ENCODE measurements at regions not wholly inside any gene's neighbourhood (a gene's known extent, or its start where the extent isn't known, plus 50 kb on each side); places are given as distances from the start of the nearest gene placed in this dataset.
A peak's percentile ranks its signal among the peaks of the same experiment; 100 is the strongest.
"Not testable (repeated sequence)": the region's sequence is repeated elsewhere in the genome, so short reads cannot be mapped to it uniquely, and the experiment has no call there.

GRCh38 chr17:45579529-45580495 is 89.3 kb upstream of the PLEKHM1 start:
- Histone ChIP-seq H3K4me3 (no peak overlapping the region), H3K9me3 (no peaks in the 10 kb centered on the region), H3K4me1 (peaks cover 8% of the 10 kb centered on the region), H3K36me3 (replicated peaks) (peaks cover 17% of the 10 kb centered on the region), H3K27me3 (ENCODE audit: low read depth) (no peaks in the 10 kb centered on the region)
- DNase-seq (ENCODE audit: low spot score in 2 of 2), result no peak
- in situ Hi-C loops (cut with MboI; ENCODE audit: low sequenced_read_pairs), result loop anchor here (25.0 kb wide), 1 partner anchor 682 kb away; no protein-coding TSS in a partner anchor

- Histone ChIP-seq H3K9me3 (no peaks in the 10 kb centered on the region), H3K27me3 (ENCODE audit: low read depth) (no peaks in the 10 kb centered on the region), H3K36me3 (replicated peaks) (peaks cover 17% of the 10 kb centered on the region), H3K4me1 (peaks cover 8% of the 10 kb centered on the region), H3K4me3 (no peak overlapping the region)
- in situ Hi-C loops (cut with MboI; ENCODE audit: low sequenced_read_pairs), result loop anchor here (25.0 kb wide), 1 partner anchor 681 kb away; no protein-coding TSS in a partner anchor
- DNase-seq (ENCODE audit: low spot score in 2 of 2), result no peak
Measured at GRCh38 chr17:45580924-45581323, 90.4 kb upstream of the PLEKHM1 start.

GRCh38 chr17:45581860-45582259 is 91.3 kb upstream of the PLEKHM1 start:
- DNase-seq (ENCODE audit: low spot score in 2 of 2), result no peak
- peaks cover 8% of the 10 kb centered on the region for H3K4me1 ChIP-seq
- no peaks in the 10 kb centered on the region for H3K27me3 ChIP-seq (ENCODE audit: low read depth)
- H3K9me3 ChIP-seq, result no peaks in the 10 kb centered on the region
- in situ Hi-C loops (cut with MboI; ENCODE audit: low sequenced_read_pairs), result loop anchor here (25.0 kb wide), 1 partner anchor 680 kb away; no protein-coding TSS in a partner anchor
- peaks cover 17% of the 10 kb centered on the region for H3K36me3 ChIP-seq (replicated peaks)
- H3K4me3 ChIP-seq, result no peak overlapping the region

- H3K4me3 ChIP-seq, result peak overlapping the region; percentile 58
- H3K9me3 ChIP-seq, result no peaks in the 10 kb centered on the region
- H3K27me3 ChIP-seq (ENCODE audit: low read depth), result no peaks in the 10 kb centered on the region
- H3K4me1 ChIP-seq, result peaks cover 8% of the 10 kb centered on the region
- peaks cover 17% of the 10 kb centered on the region for H3K36me3 ChIP-seq (replicated peaks)
- DNase-seq (ENCODE audit: low spot score in 2 of 2), result peak; percentile 75 to 77
- in situ Hi-C loops (cut with MboI; ENCODE audit: low sequenced_read_pairs), result loop anchor here (25.0 kb wide), 1 partner anchor 678 kb away; no protein-coding TSS in a partner anchor
Measured at GRCh38 chr17:45584092-45585036, 93.8 kb upstream of the PLEKHM1 start.

- H3K9me3 ChIP-seq; H3K4me1 ChIP-seq; H3K27me3 ChIP-seq (ENCODE audit: low read depth): not testable (repeated sequence)
- Histone ChIP-seq H3K36me3 (replicated peaks) (peaks cover 17% of the 10 kb centered on the region), H3K4me3 (peak overlapping the region; percentile 58)
- DNase-seq (ENCODE audit: low spot score in 2 of 2), result peak; percentile 65 to 92
- in situ Hi-C loops (cut with MboI; ENCODE audit: low sequenced_read_pairs), result loop anchor here (25.0 kb wide), 1 partner anchor 677 kb away; no protein-coding TSS in a partner anchor
Measured at GRCh38 chr17:45585037-45585733, 94.7 kb upstream of the PLEKHM1 start.

GRCh38 chr17:45585794-45586650 is 95.5 kb upstream of the PLEKHM1 start:
- peak in 1 of 2 experiments; percentile 53 for DNase-seq (ENCODE audit: low spot score in 2 of 2)
- H3K4me3 ChIP-seq, result peak overlapping the region; percentile 58
- H3K4me1 ChIP-seq; H3K9me3 ChIP-seq; H3K27me3 ChIP-seq (ENCODE audit: low read depth): not testable (repeated sequence)
- peaks cover 17% of the 10 kb centered on the region for H3K36me3 ChIP-seq (replicated peaks)
- in situ Hi-C loops (cut with MboI; ENCODE audit: low sequenced_read_pairs), result loop anchor here (25.0 kb wide), 1 partner anchor 676 kb away; no protein-coding TSS in a partner anchor

GRCh38 chr17:45586651-45586934 is 96.1 kb upstream of the PLEKHM1 start:
- in situ Hi-C loops (cut with MboI; ENCODE audit: low sequenced_read_pairs), result loop anchor here (25.0 kb wide), 1 partner anchor 676 kb away; no protein-coding TSS in a partner anchor
- not testable (repeated sequence) for H3K4me3 ChIP-seq; DNase-seq (ENCODE audit: low spot score in 2 of 2); H3K27me3 ChIP-seq (ENCODE audit: low read depth); H3K4me1 ChIP-seq; H3K9me3 ChIP-seq
- H3K36me3 ChIP-seq (replicated peaks), result peaks cover 13% of the 10 kb centered on the region

- not testable (repeated sequence) for H3K36me3 ChIP-seq (replicated peaks); H3K27me3 ChIP-seq (ENCODE audit: low read depth); H3K4me3 ChIP-seq; H3K9me3 ChIP-seq; H3K4me1 ChIP-seq
- peak; percentile 59 to 85 for DNase-seq (ENCODE audit: low spot score in 2 of 2)
- in situ Hi-C loops (cut with MboI; ENCODE audit: low sequenced_read_pairs), result loop anchor here (25.0 kb wide), 1 partner anchor 670 kb away; no protein-coding TSS in a partner anchor
Measured at GRCh38 chr17:45592433-45592923, 102.0 kb upstream of the PLEKHM1 start.

- not testable (repeated sequence) for H3K27me3 ChIP-seq (ENCODE audit: low read depth); DNase-seq (ENCODE audit: low spot score in 2 of 2); H3K9me3 ChIP-seq; H3K36me3 ChIP-seq (replicated peaks); H3K4me1 ChIP-seq; H3K4me3 ChIP-seq
- in situ Hi-C loops (cut with MboI; ENCODE audit: low sequenced_read_pairs), result loop anchor here (25.0 kb wide), 1 partner anchor 666 kb away; no protein-coding TSS in a partner anchor
Measured at GRCh38 chr17:45596347-45596746, 105.8 kb upstream of the PLEKHM1 start.

GRCh38 chr17:45600052-45601012 is 109.8 kb upstream of the PLEKHM1 start:
- in situ Hi-C loops (cut with MboI; ENCODE audit: low sequenced_read_pairs); H3K4me3 ChIP-seq; DNase-seq (ENCODE audit: low spot score in 2 of 2): not testable (repeated sequence)

GRCh38 chr17:45601013-45601412 is 110.5 kb upstream of the PLEKHM1 start:
- in situ Hi-C loops (cut with MboI; ENCODE audit: low sequenced_read_pairs); H3K27me3 ChIP-seq (ENCODE audit: low read depth); DNase-seq (ENCODE audit: low spot score in 2 of 2): not testable (repeated sequence)

More at GRCh38 chr17:45600052-45601012, 109.8 kb upstream of the PLEKHM1 start:
- H3K9me3 ChIP-seq; H3K27me3 ChIP-seq (ENCODE audit: low read depth); H3K36me3 ChIP-seq (replicated peaks); H3K4me1 ChIP-seq: not testable (repeated sequence)

More at GRCh38 chr17:45601013-45601412, 110.5 kb upstream of the PLEKHM1 start:
- H3K36me3 ChIP-seq (replicated peaks); H3K9me3 ChIP-seq; H3K4me3 ChIP-seq; H3K4me1 ChIP-seq: not testable (repeated sequence)

Measured in HAP-1 (cell line).